ENCODE measurements at regions not wholly inside any gene's neighbourhood (a gene's known extent, or its start where the extent isn't known, plus 50 kb on each side); places are given as distances from the start of the nearest gene placed in this dataset.

- no peak for TF ChIP-seq FOXP2 (optimal IDR thresholded peaks at IDR 0.05; ENCODE audit: borderline replicate concordance, extremely low read depth, extremely low read length, insufficient read depth)
- TF ChIP-seq POLR2AphosphoS5 (IDR thresholded peaks at IDR 0.05; ENCODE audit: low read depth, low read length), result no peak
- TF ChIP-seq SIN3A (IDR thresholded peaks at IDR 0.05; ENCODE audit: borderline replicate concordance, insufficient read depth, low read length), result no peak
- no peak for TF ChIP-seq TAF1 (IDR thresholded peaks at IDR 0.05; ENCODE audit: borderline replicate concordance, insufficient read depth, low read length)
- TF ChIP-seq REST (IDR thresholded peaks at IDR 0.05; ENCODE audit: insufficient read depth in 1 of 2, low read depth in 2 of 2, low read length in 2 of 2), result no peak
Observed at GRCh38 chr5:62041156-62041756, 264.8 kb upstream of the KIF2A start.

All from PFSK-1 (cell line).